Stimulated activated naive CD8-positive, alpha-beta T cell treated with anti-CD3 and anti-CD28 coated beads, Interleukin-15, amount 100 ng/mL, for 72 hours (primary cell): ENCODE measurements at regions not wholly inside any gene's neighbourhood (a gene's known extent, or its start where the extent isn't known, plus 50 kb on each side); places are given as distances from the start of the nearest gene placed in this dataset.

Experiments
- ATAC-seq: fragments of 150-1000 bp; cut with Tn5 transposase; 2 replicates; pipeline ENCODE4 v1.10.0; 2021; ENCODE audit warnings: mild to moderate bottlenecking, moderate library complexity
- DNase-seq, 2 donors: peaks; one replicate each; pipeline ENCODE4 v3.0.0; 2021 to 2022
- H3K27ac Mint-ChIP-seq, 2 donors: one replicate each; pipeline ENCODE4 v1.8.0; 2022; ENCODE audit warnings: mild to moderate bottlenecking in 2 of 2, mixed read lengths in 2 of 2, moderate library complexity in 2 of 2
- H3K27me3 Mint-ChIP-seq: one replicate; pipeline ENCODE4 v1.8.0; 2022; ENCODE audit warnings: mixed read lengths
- H3K4me1 Mint-ChIP-seq: one replicate; pipeline ENCODE4 v1.8.0; 2022; ENCODE audit warnings: mild to moderate bottlenecking, mixed read lengths
- H3K4me3 Mint-ChIP-seq, 2 donors: one replicate each; pipeline ENCODE4 v1.8.0; 2022; ENCODE audit warnings: mild to moderate bottlenecking in 2 of 2, mixed read lengths in 2 of 2, moderate library complexity in 1 of 2
- H3K9me3 Mint-ChIP-seq, 2 donors: one replicate each; pipeline ENCODE4 v1.8.0; 2022; ENCODE audit warnings: mixed read lengths in 2 of 2

GRCh38 chr2:228410061-228410460 lies 228.6 kb upstream of the SPHKAP start:
- H3K27me3 Mint-ChIP-seq = no peaks in the 10 kb centered on the region
- no peak overlapping the region for H3K4me3 Mint-ChIP-seq
- peaks cover 0 to 3% of the 10 kb centered on the region in 2 donors for H3K9me3 Mint-ChIP-seq
- H3K4me1 Mint-ChIP-seq = no peaks in the 10 kb centered on the region
- DNase-seq (no peak), ATAC-seq (no peak)
- H3K27ac Mint-ChIP-seq = no peak overlapping the region

GRCh38 chr2:228409493-228409892 lies 228.0 kb upstream of the SPHKAP start:
- Mint-ChIP-seq H3K27ac (no peak overlapping the region), H3K4me1 (no peaks in the 10 kb centered on the region), H3K27me3 (no peaks in the 10 kb centered on the region), H3K9me3 (peaks cover 0 to 3% of the 10 kb centered on the region in 2 donors), H3K4me3 (no peak overlapping the region)
- DNase-seq = no peak
- ATAC-seq = no peak

GRCh38 chr2:228408529-228409227 lies 227.2 kb upstream of the SPHKAP start:
- Mint-ChIP-seq H3K4me1 (no peaks in the 10 kb centered on the region), H3K27me3 (no peaks in the 10 kb centered on the region), H3K4me3 (no peak overlapping the region), H3K27ac (no peak overlapping the region), H3K9me3 (peaks cover 0 to 3% of the 10 kb centered on the region in 2 donors)
- ATAC-seq = no peak
- DNase-seq = no peak

- no peaks in the 10 kb centered on the region for H3K27me3 Mint-ChIP-seq
- H3K4me1 Mint-ChIP-seq = no peaks in the 10 kb centered on the region
- DNase-seq (no peak), ATAC-seq (no peak)
- H3K4me3 Mint-ChIP-seq = no peak overlapping the region
- H3K27ac Mint-ChIP-seq = no peak overlapping the region
- H3K9me3 Mint-ChIP-seq = peaks cover 0 to 3% of the 10 kb centered on the region in 2 donors
Measured at GRCh38 chr2:228407821-228408220, 226.3 kb upstream of the SPHKAP start.

GRCh38 chr2:228401065-228401912 lies 219.8 kb upstream of the SPHKAP start:
- Mint-ChIP-seq H3K4me1 (no peaks in the 10 kb centered on the region), H3K27ac (no peak overlapping the region), H3K4me3 (no peak overlapping the region), H3K9me3 (peaks cover 10 to 11% of the 10 kb centered on the region in 2 donors), H3K27me3 (no peaks in the 10 kb centered on the region)
- ATAC-seq (no peak), DNase-seq (no peak)

GRCh38 chr2:228387776-228388175 lies 206.3 kb upstream of the SPHKAP start:
- Mint-ChIP-seq H3K4me1 (no peaks in the 10 kb centered on the region), H3K4me3 (no peak overlapping the region), H3K27ac (no peak overlapping the region), H3K9me3 (peaks cover 7 to 15% of the 10 kb centered on the region in 2 donors), H3K27me3 (no peaks in the 10 kb centered on the region)
- DNase-seq (no peak), ATAC-seq (no peak)

GRCh38 chr2:228378696-228379425 lies 197.4 kb upstream of the SPHKAP start:
- H3K27me3 Mint-ChIP-seq = no peaks in the 10 kb centered on the region
- H3K9me3 Mint-ChIP-seq = peaks cover 0 to 7% of the 10 kb centered on the region in 2 donors
- ATAC-seq = no peak
- H3K4me3 Mint-ChIP-seq = no peak overlapping the region
- DNase-seq = no peak
- H3K27ac Mint-ChIP-seq = no peak overlapping the region
- H3K4me1 Mint-ChIP-seq = no peaks in the 10 kb centered on the region

GRCh38 chr2:228378233-228378632 lies 196.7 kb upstream of the SPHKAP start:
- no peaks in the 10 kb centered on the region for H3K27me3 Mint-ChIP-seq
- H3K27ac Mint-ChIP-seq = no peak overlapping the region
- H3K4me3 Mint-ChIP-seq = no peak overlapping the region
- peaks cover 0 to 7% of the 10 kb centered on the region in 2 donors for H3K9me3 Mint-ChIP-seq
- no peak for DNase-seq
- no peaks in the 10 kb centered on the region for H3K4me1 Mint-ChIP-seq
- ATAC-seq = no peak

- no peak for DNase-seq
- Mint-ChIP-seq H3K9me3 (peaks cover 0 to 7% of the 10 kb centered on the region in 2 donors), H3K4me3 (no peak overlapping the region), H3K27me3 (no peaks in the 10 kb centered on the region), H3K4me1 (no peaks in the 10 kb centered on the region), H3K27ac (no peak overlapping the region)
- ATAC-seq = no peak
Measured at GRCh38 chr2:228377533-228377932, 196.0 kb upstream of the SPHKAP start.

- Mint-ChIP-seq H3K4me1 (no peaks in the 10 kb centered on the region), H3K27ac (no peak overlapping the region), H3K4me3 (no peak overlapping the region), H3K27me3 (no peaks in the 10 kb centered on the region), H3K9me3 (peaks cover 0 to 6% of the 10 kb centered on the region in 2 donors)
- ATAC-seq = no peak
- no peak for DNase-seq
Measured at GRCh38 chr2:228374741-228375140, 193.3 kb upstream of the SPHKAP start.

GRCh38 chr2:228373191-228373590 lies 191.7 kb upstream of the SPHKAP start:
- Mint-ChIP-seq H3K27me3 (no peaks in the 10 kb centered on the region), H3K4me3 (no peak overlapping the region), H3K4me1 (no peaks in the 10 kb centered on the region), H3K9me3 (no peaks in the 10 kb centered on the region), H3K27ac (no peak overlapping the region)
- DNase-seq (no peak), ATAC-seq (no peak)

GRCh38 chr2:228372212-228372611 lies 190.7 kb upstream of the SPHKAP start:
- ATAC-seq (no peak), DNase-seq (no peak)
- H3K9me3 Mint-ChIP-seq = no peaks in the 10 kb centered on the region
- no peak overlapping the region for H3K27ac Mint-ChIP-seq
- no peaks in the 10 kb centered on the region for H3K27me3 Mint-ChIP-seq
- H3K4me3 Mint-ChIP-seq = no peak overlapping the region
- H3K4me1 Mint-ChIP-seq = no peaks in the 10 kb centered on the region

GRCh38 chr2:228369400-228370031 lies 188.0 kb upstream of the SPHKAP start:
- ATAC-seq (no peak), DNase-seq (no peak)
- Mint-ChIP-seq H3K27ac (no peak overlapping the region), H3K4me3 (no peak overlapping the region), H3K9me3 (no peaks in the 10 kb centered on the region), H3K27me3 (no peaks in the 10 kb centered on the region), H3K4me1 (no peaks in the 10 kb centered on the region)

- Mint-ChIP-seq H3K27me3 (no peaks in the 10 kb centered on the region), H3K4me3 (no peak overlapping the region), H3K4me1 (no peaks in the 10 kb centered on the region), H3K9me3 (no peaks in the 10 kb centered on the region), H3K27ac (peak overlapping the region in 1 of 2 donors; percentile 34)
- ATAC-seq = no peak
- no peak for DNase-seq
Measured at GRCh38 chr2:228367356-228367755, 185.9 kb upstream of the SPHKAP start.

GRCh38 chr2:228359473-228359872 lies 178.0 kb upstream of the SPHKAP start:
- ATAC-seq = no peak
- no peak overlapping the region for H3K4me3 Mint-ChIP-seq
- H3K9me3 Mint-ChIP-seq = no peaks in the 10 kb centered on the region
- no peaks in the 10 kb centered on the region for H3K27me3 Mint-ChIP-seq
- H3K4me1 Mint-ChIP-seq = no peaks in the 10 kb centered on the region
- DNase-seq = no peak
- no peak overlapping the region for H3K27ac Mint-ChIP-seq
